ENCODE measurements at regions not wholly inside any gene's neighbourhood (a gene's known extent, or its start where the extent isn't known, plus 50 kb on each side); places are given as distances from the start of the nearest gene placed in this dataset.

DNA sequence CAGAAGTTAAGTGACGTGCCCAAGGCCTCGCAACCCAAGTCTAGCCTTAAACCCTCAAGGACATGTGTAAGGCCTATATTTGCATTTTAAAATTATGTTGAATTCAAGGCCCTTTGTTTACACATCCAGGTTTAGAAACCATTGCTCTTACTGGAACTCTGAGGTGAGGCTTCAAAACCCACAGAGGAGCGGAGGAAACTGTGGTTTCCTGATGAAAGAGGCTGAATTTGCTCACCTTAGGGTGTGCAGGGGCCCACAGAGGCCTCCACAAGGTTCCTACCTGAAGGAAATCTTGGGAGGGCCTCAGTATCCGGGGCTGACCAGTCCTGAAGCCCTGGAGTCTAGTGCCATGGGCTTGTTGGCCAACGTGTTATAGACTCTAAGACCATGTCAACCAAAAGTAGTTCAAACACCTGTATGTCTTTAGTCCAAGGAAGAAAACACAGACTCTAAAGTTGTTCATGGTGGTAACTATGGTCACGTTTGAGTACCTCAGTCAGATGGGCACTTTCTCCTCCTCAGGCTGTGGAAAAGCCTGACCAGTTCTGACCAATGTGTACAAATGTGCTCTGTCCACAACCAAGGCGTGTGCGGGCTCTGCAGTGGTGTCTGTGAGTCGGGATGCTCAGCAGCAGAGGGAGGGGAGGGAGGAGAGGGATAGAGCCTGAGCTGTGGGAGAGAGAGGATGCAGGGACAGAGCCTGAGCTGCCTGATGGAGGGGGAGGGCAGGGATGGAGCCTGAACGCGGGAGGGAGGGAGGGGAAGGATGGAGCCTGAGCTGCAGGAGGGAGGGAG lies 124.6 kb upstream of the ERCC6L2 start:
- TF ChIP-seq, protein P1, sequence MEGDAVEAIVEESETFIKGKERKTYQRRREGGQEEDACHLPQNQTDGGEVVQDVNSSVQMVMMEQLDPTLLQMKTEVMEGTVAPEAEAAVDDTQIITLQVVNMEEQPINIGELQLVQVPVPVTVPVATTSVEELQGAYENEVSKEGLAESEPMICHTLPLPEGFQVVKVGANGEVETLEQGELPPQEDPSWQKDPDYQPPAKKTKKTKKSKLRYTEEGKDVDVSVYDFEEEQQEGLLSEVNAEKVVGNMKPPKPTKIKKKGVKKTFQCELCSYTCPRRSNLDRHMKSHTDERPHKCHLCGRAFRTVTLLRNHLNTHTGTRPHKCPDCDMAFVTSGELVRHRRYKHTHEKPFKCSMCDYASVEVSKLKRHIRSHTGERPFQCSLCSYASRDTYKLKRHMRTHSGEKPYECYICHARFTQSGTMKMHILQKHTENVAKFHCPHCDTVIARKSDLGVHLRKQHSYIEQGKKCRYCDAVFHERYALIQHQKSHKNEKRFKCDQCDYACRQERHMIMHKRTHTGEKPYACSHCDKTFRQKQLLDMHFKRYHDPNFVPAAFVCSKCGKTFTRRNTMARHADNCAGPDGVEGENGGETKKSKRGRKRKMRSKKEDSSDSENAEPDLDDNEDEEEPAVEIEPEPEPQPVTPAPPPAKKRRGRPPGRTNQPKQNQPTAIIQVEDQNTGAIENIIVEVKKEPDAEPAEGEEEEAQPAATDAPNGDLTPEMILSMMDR (IDR thresholded peaks at IDR 0.05; ENCODE audit: insufficient read depth, low read length), result no peak
- TF ChIP-seq POLR2AphosphoS5 (IDR thresholded peaks at IDR 0.05; ENCODE audit: low read depth) (no peak), GABPA (IDR thresholded peaks at IDR 0.05; ENCODE audit: low read depth) (no peak)

Data from HL-60 (cell line).